Stomach (tissue), 8 donors: ENCODE measurements at regions not wholly inside any gene's neighbourhood (a gene's known extent, or its start where the extent isn't known, plus 50 kb on each side); places are given as distances from the start of the nearest gene placed in this dataset.
A peak's percentile ranks its signal among the peaks of the same experiment; 100 is the strongest.
"Not testable (repeated sequence)": the region's sequence is repeated elsewhere in the genome, so short reads cannot be mapped to it uniquely, and the experiment has no call there.

ENCODE experiments used
- DNase-seq, 2 donors: peaks; one replicate each; pipeline versions ENCODE4 v3.0.0 to v3.0.0-alpha.2; 2013 to 2019
- H3K27ac ChIP-seq, 5 donors: fragments of 200-600 bp in 4 of 5; sonication (generic) in 4 of 5; one replicate each; pipeline ENCODE4 v1.5.1; 2013 to 2019; ENCODE audit warnings: mild to moderate bottlenecking in 1 of 5, moderate library complexity in 1 of 5
- H3K27me3 ChIP-seq, 3 donors: fragments of 200-600 bp; sonication (generic); one replicate each; pipeline ENCODE4 v1.5.1; 2017 to 2019; ENCODE audit warnings: mixed run types in 1 of 3
- H3K36me3 ChIP-seq, 4 donors: fragments of 200-600 bp; sonication (generic); 1 replicate in 3 of 4; 2 replicates in 1 of 4; pipeline ENCODE4 v1.5.1; 2016 to 2019
- H3K4me1 ChIP-seq, 4 donors: fragments of 200-600 bp; sonication (generic); one replicate each; pipeline ENCODE4 v1.5.1; 2016 to 2019
- H3K4me3 ChIP-seq, 4 donors: fragments of 200-600 bp; sonication (generic) in 3 of 4; one replicate each; pipeline ENCODE4 v1.5.1; 2016 to 2019; ENCODE audit warnings: mild to moderate bottlenecking in 1 of 4
- H3K9me3 ChIP-seq, 4 donors: fragments of 200-600 bp; sonication (generic); one replicate each; pipeline ENCODE4 v1.5.1; 2016 to 2019
- CTCF ChIP-seq, 7 experiments: fragments of 450-650 bp in 4 of 7; fragments of 200-600 bp in 3 of 7; sonication (generic) in 3 of 7; IDR thresholded peaks; one replicate each; pipeline ENCODE4 v1.5.1; 2016 to 2019; ENCODE audit warnings: antibody characterized with exemption in 7 of 7, control low read depth in 2 of 7, mild to moderate bottlenecking in 1 of 7
- EP300 ChIP-seq: sonication (generic); formaldehyde crosslinking; IDR thresholded peaks from one replicate; pipeline ENCODE4 v1.6.1; 2017; ENCODE audit warnings: antibody characterized with exemption
- POLR2A ChIP-seq, 4 donors: fragments of 450-650 bp; IDR thresholded peaks; one replicate each; pipeline ENCODE4 v1.6.1; 2016; ENCODE audit warnings: antibody characterized with exemption in 4 of 4, control low read depth in 2 of 4, mild to moderate bottlenecking in 1 of 4, moderate library complexity in 1 of 4
- POLR2AphosphoS5 ChIP-seq, 3 donors: sonication (generic); formaldehyde crosslinking; IDR thresholded peaks; one replicate each; pipeline ENCODE4 v1.6.1; 2016; ENCODE audit warnings: antibody characterized with exemption in 3 of 3
- WGBS, 5 donors: extraction: QIAGEN DNeasy Blood & Tissue Kit in 3 of 5; methylation state at CpG; one replicate each; pipeline versions ENCODE4 v1.1.5 to v1.1.7; 2013 to 2018; 5-methylcytosine and 5-hydroxymethylcytosine counted together
- intact Hi-C: fragments of 100-400 bp; cut with DNase I; formaldehyde crosslinking; loops from one replicate; pipeline ENCODE4 v1.15.1; 2023; ENCODE audit warnings: low total_unique reads
- donor health status: healthy with polysubstance abuse.
- donor health status: Bipolar disorder and iron deficiency.
- donor health status: healthy.

- Histone ChIP-seq H3K36me3 (no peaks in the 10 kb centered on the region), H3K4me1 (no peaks in the 10 kb centered on the region), H3K4me3 (no peak overlapping the region), H3K9me3 (peaks cover 0 to 6% (median 3%) of the 10 kb centered on the region in 4 donors), H3K27ac (no peak overlapping the region), H3K27me3 (no peaks in the 10 kb centered on the region)
- TF ChIP-seq CTCF (IDR thresholded peaks at IDR 0.05): no peak
- TF ChIP-seq POLR2A (IDR thresholded peaks at IDR 0.05): no peak
- TF ChIP-seq EP300: no peak
- TF ChIP-seq POLR2AphosphoS5 (IDR thresholded peaks at IDR 0.05): no peak
- intact Hi-C loops: no loop called here
- 33 to 68% (median 46%) methylated on average over 2 of the region's 2 CpGs for WGBS, 5 donors
- peak in 1 of 2 donors; percentile 26 for DNase-seq
These were observed 731.4 kb downstream of the PLOD2 start for GRCh38 chr3:145429546-145429945.

GRCh38 chr3:145448436-145448835 is 712.5 kb downstream of the PLOD2 start:
- TF ChIP-seq POLR2A (IDR thresholded peaks at IDR 0.05) (no peak), EP300 (no peak), POLR2AphosphoS5 (IDR thresholded peaks at IDR 0.05) (no peak), CTCF (IDR thresholded peaks at IDR 0.05) (no peak)
- intact Hi-C loops: no loop called here

GRCh38 chr3:145450018-145450682 is 710.8 kb downstream of the PLOD2 start:
- intact Hi-C loops: no loop called here
- TF ChIP-seq POLR2AphosphoS5 (IDR thresholded peaks at IDR 0.05) (no peak), EP300 (no peak), POLR2A (IDR thresholded peaks at IDR 0.05) (no peak), CTCF (IDR thresholded peaks at IDR 0.05) (no peak)

More at GRCh38 chr3:145448436-145448835, 712.5 kb downstream of the PLOD2 start:
- Histone ChIP-seq H3K9me3 (no peaks in the 10 kb centered on the region), H3K27me3 (no peaks in the 10 kb centered on the region), H3K27ac (no peak overlapping the region), H3K4me1 (no peaks in the 10 kb centered on the region), H3K36me3 (no peaks in the 10 kb centered on the region), H3K4me3 (no peak overlapping the region)
- peak in 1 of 2 donors; percentile 20 for DNase-seq
- 31 to 55% (median 39%) methylated on average over 3 of the region's 3 CpGs for WGBS, 5 donors

GRCh38 chr3:145457825-145458552 is 703.0 kb downstream of the PLOD2 start:
- DNase-seq: no peak
- no peak overlapping the region for H3K27ac ChIP-seq
- intact Hi-C loops: no loop called here
- no peaks in the 10 kb centered on the region for H3K36me3 ChIP-seq
- no peak overlapping the region for H3K4me3 ChIP-seq
- no peaks in the 10 kb centered on the region for H3K4me1 ChIP-seq
- no peaks in the 10 kb centered on the region for H3K27me3 ChIP-seq
- TF ChIP-seq EP300: no peak
- TF ChIP-seq CTCF (IDR thresholded peaks at IDR 0.05): no peak
- TF ChIP-seq POLR2A (IDR thresholded peaks at IDR 0.05): no peak
- TF ChIP-seq POLR2AphosphoS5 (IDR thresholded peaks at IDR 0.05): no peak
- WGBS, 5 donors: 61 to 70% (median 68%) methylated on average over 6 of the region's 6 CpGs
- no peaks in the 10 kb centered on the region for H3K9me3 ChIP-seq

More at GRCh38 chr3:145450018-145450682, 710.8 kb downstream of the PLOD2 start:
- Histone ChIP-seq H3K4me3 (no peak overlapping the region), H3K27me3 (no peaks in the 10 kb centered on the region), H3K4me1 (no peaks in the 10 kb centered on the region), H3K36me3 (no peaks in the 10 kb centered on the region), H3K27ac (no peak overlapping the region), H3K9me3 (no peaks in the 10 kb centered on the region)
- no peak for DNase-seq

GRCh38 chr3:145459681-145460080 is 701.3 kb downstream of the PLOD2 start:
- H3K27me3 ChIP-seq, H3K36me3 ChIP-seq, DNase-seq, H3K27ac ChIP-seq, H3K4me3 ChIP-seq, H3K9me3 ChIP-seq, intact Hi-C loops, H3K4me1 ChIP-seq: not testable (repeated sequence)
- WGBS, 5 donors: 83 to 92% (median 91%) methylated on average over 1 of the region's 1 CpG; no CpG with 5 or more reads in 2 of the 5 donors
